Ishikawa (cell line): ENCODE measurements at regions not wholly inside any gene's neighbourhood (a gene's known extent, or its start where the extent isn't known, plus 50 kb on each side); places are given as distances from the start of the nearest gene placed in this dataset.

Experiments
- TCF12 ChIP-seq: IDR thresholded peaks from 2 replicates; pipeline ENCODE4 v1.6.1; 2012; ENCODE audit warnings: low read depth
- TEAD4 ChIP-seq: IDR thresholded peaks from 2 replicates; pipeline ENCODE4 v1.6.1; 2012

DNA sequence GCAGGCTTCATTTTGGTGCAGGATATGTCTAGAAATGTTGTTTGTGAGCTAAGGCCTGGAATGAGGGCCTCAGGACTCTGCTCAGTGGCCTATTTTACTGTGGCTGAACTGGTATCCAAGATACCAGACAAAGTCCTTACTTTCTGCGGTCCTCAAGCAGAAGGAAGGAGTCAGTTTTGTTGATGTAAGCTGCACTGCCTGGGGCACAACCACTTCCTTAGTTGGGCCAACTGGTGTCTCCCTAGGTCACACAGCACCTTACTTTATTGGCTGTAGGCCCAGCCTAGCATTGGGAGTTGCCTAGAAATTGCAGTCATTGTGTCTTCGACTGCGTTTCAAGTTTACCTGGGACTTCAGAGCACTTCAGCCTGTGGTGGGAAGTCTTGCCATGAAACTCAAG lies 1322.7 kb downstream of the AMY1C start:
- TF ChIP-seq TEAD4, result no peak
- no peak for TF ChIP-seq TCF12
